Lung (tissue), 11 donors: ENCODE measurements at regions not wholly inside any gene's neighbourhood (a gene's known extent, or its start where the extent isn't known, plus 50 kb on each side); places are given as distances from the start of the nearest gene placed in this dataset.

Experiments
- ATAC-seq: fragments of 200-7000 bp; cut with Tn5 transposase; one replicate; pipeline ENCODE4 v1.9.1; 2020; ENCODE audit warnings: moderate number of reproducible peaks; ENCODE audit not compliant: insufficient read depth, low FRiP score
- DNase-seq, 3 donors: peaks; one replicate each; pipeline ENCODE4 v3.0.0-alpha.2; 2013 to 2017
- H3K27ac ChIP-seq, 2 donors: one replicate each; pipeline ENCODE4 v1.5.1; 2013; ENCODE audit warnings: mild to moderate bottlenecking in 2 of 2, moderate library complexity in 2 of 2, control low read depth in 1 of 2, inconsistent platforms in 1 of 2, low read depth in 1 of 2, low read length in 1 of 2
- H3K27me3 ChIP-seq, 3 donors: one replicate each; pipeline ENCODE4 v1.5.1; 2013; ENCODE audit warnings: low read length in 2 of 3; ENCODE audit not compliant: control insufficient read depth in 3 of 3, insufficient read depth in 3 of 3
- H3K36me3 ChIP-seq, 4 donors: one replicate each; pipeline ENCODE4 v1.5.1; 2013; ENCODE audit warnings: low read length in 4 of 4, mild to moderate bottlenecking in 1 of 4, moderate library complexity in 1 of 4; ENCODE audit not compliant: control insufficient read depth in 4 of 4, insufficient read depth in 4 of 4
- H3K4me1 ChIP-seq, 5 donors: one replicate each; pipeline ENCODE4 v1.5.1; 2013; ENCODE audit warnings: low read length in 5 of 5, mild to moderate bottlenecking in 2 of 5, moderate library complexity in 1 of 5; ENCODE audit not compliant: control insufficient read depth in 5 of 5, insufficient read depth in 5 of 5
- H3K4me3 ChIP-seq: one replicate; pipeline ENCODE4 v1.5.1; 2013; ENCODE audit warnings: mild to moderate bottlenecking, control low read depth, moderate library complexity
- H3K9ac ChIP-seq, 2 donors: one replicate each; pipeline ENCODE4 v1.5.1; 2013; ENCODE audit warnings: low read length in 2 of 2, control low read depth in 1 of 2; ENCODE audit not compliant: insufficient read depth in 1 of 2
- H3K9me3 ChIP-seq, 4 donors: one replicate each; pipeline ENCODE4 v1.5.1; 2013; ENCODE audit warnings: low read length in 3 of 4, mild to moderate bottlenecking in 1 of 4, moderate library complexity in 1 of 4; ENCODE audit not compliant: control insufficient read depth in 4 of 4, insufficient read depth in 3 of 4
- CTCF ChIP-seq: IDR thresholded peaks from 2 replicates; pipeline ENCODE4 v1.5.1; 2012; ENCODE audit warnings: mild to moderate bottlenecking; ENCODE audit errors: control extremely low read depth, extremely low read depth
- WGBS, 2 donors: extraction: QIAGEN DNeasy Blood & Tissue Kit; methylation state at CpG; one replicate each; pipeline ENCODE4 v1.1.7; 2013; 5-methylcytosine and 5-hydroxymethylcytosine counted together
- donor health status: control.
- donor health status: control.
- donor health status: Bipolar disorder and iron deficiency.
- donor health status: healthy.
- donor health status: DM: yes; HTN: yes; CAD: no.

GRCh38 chr22:25390297-25391240, 171.1 kb downstream of the CRYBB2 start:
- 88% methylated on average over 20 of the region's 20 CpGs for WGBS, 2 donors
- Histone ChIP-seq H3K36me3 (no peaks in the 10 kb centered on the region), H3K27ac (no peak overlapping the region), H3K9ac (no peak overlapping the region), H3K4me1 (peaks cover 0 to 21% (median 6%) of the 10 kb centered on the region in 5 donors), H3K27me3 (no peaks in the 10 kb centered on the region), H3K4me3 (no peak overlapping the region), H3K9me3 (no peaks in the 10 kb centered on the region)
- TF ChIP-seq CTCF = no peak
- DNase-seq = no peak
- ATAC-seq = no peak

- DNase-seq = no peak
These were observed 171.9 kb upstream of the GRK3 start for GRCh38 chr22:25392584-25392983.

GRCh38 chr22:25393121-25393805, 171.2 kb upstream of the GRK3 start:
- no peak for DNase-seq
- Histone ChIP-seq H3K36me3 (no peaks in the 10 kb centered on the region), H3K4me1 (peaks cover 0 to 19% (median 0%) of the 10 kb centered on the region in 5 donors), H3K4me3 (no peak overlapping the region), H3K27ac (no peak overlapping the region), H3K27me3 (no peaks in the 10 kb centered on the region), H3K9ac (no peak overlapping the region), H3K9me3 (no peaks in the 10 kb centered on the region)
- no peak for ATAC-seq
- 96 to 97% methylated on average over 15 of the region's 15 CpGs for WGBS, 2 donors
- no peak for TF ChIP-seq CTCF

More at GRCh38 chr22:25392584-25392983, 171.9 kb upstream of the GRK3 start:
- H3K27ac ChIP-seq = no peak overlapping the region
- peaks cover 0 to 20% (median 0%) of the 10 kb centered on the region in 5 donors for H3K4me1 ChIP-seq
- no peaks in the 10 kb centered on the region for H3K27me3 ChIP-seq
- H3K9me3 ChIP-seq = no peaks in the 10 kb centered on the region
- WGBS, 2 donors = 97% methylated on average over 8 of the region's 8 CpGs
- H3K36me3 ChIP-seq = no peaks in the 10 kb centered on the region
- no peak for ATAC-seq
- no peak overlapping the region for H3K4me3 ChIP-seq
- no peak overlapping the region for H3K9ac ChIP-seq
- no peak for TF ChIP-seq CTCF
